GM12874 (cell line): ENCODE measurements at regions not wholly inside any gene's neighbourhood (a gene's known extent, or its start where the extent isn't known, plus 50 kb on each side); places are given as distances from the start of the nearest gene placed in this dataset.

Source experiments
- TF ChIP-seq, protein P1 (sequence below): IDR thresholded peaks from 2 replicates; pipeline ENCODE4 v1.5.1; 2011; ENCODE audit warnings: low read depth, mild to moderate bottlenecking, control low read depth, low read length, moderate library complexity; ENCODE audit not compliant: insufficient read depth

DNA sequence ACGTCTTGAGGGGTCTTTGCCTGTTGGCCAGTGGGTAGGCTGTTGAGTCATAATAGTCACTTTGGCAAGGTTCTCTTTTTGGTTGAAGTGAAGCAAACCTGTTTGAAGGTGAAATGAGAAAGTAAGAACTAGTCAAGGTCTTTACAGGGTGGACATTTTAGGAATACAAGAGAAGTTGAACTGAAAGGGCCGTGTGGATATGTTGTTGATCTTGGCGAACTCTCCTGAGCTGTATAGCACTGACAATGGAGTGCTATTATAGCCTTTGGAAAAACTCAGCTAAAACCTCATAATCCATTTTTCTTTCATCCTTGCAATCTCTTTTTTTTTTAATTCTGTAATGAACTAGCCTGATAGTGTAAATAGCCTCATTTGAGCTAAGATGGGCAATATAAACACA is 248.1 kb downstream of the MEIS1 start:
- TF ChIP-seq, protein P1, sequence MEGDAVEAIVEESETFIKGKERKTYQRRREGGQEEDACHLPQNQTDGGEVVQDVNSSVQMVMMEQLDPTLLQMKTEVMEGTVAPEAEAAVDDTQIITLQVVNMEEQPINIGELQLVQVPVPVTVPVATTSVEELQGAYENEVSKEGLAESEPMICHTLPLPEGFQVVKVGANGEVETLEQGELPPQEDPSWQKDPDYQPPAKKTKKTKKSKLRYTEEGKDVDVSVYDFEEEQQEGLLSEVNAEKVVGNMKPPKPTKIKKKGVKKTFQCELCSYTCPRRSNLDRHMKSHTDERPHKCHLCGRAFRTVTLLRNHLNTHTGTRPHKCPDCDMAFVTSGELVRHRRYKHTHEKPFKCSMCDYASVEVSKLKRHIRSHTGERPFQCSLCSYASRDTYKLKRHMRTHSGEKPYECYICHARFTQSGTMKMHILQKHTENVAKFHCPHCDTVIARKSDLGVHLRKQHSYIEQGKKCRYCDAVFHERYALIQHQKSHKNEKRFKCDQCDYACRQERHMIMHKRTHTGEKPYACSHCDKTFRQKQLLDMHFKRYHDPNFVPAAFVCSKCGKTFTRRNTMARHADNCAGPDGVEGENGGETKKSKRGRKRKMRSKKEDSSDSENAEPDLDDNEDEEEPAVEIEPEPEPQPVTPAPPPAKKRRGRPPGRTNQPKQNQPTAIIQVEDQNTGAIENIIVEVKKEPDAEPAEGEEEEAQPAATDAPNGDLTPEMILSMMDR: no peak

DNA sequence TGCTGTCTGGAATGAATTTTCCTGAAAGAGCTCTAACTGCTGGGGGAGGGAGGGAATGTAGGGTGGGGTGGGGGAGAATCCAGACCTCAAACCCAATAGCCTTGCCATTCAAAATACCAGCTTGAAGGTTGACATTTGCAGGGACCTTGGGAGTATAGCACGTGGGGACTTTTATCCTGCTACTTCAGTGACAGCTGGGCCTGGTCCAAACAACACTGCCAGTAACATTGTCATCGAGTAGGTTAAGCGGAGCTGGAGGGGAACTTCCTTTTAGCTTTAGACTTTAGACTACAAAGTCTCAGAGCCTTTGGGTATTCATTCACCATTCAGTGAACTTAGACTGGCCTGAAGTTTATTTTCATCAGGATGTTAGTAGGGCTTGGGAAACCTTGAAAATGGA is 248.7 kb downstream of the MEIS1 start:
- TF ChIP-seq, protein P1: no peak

DNA sequence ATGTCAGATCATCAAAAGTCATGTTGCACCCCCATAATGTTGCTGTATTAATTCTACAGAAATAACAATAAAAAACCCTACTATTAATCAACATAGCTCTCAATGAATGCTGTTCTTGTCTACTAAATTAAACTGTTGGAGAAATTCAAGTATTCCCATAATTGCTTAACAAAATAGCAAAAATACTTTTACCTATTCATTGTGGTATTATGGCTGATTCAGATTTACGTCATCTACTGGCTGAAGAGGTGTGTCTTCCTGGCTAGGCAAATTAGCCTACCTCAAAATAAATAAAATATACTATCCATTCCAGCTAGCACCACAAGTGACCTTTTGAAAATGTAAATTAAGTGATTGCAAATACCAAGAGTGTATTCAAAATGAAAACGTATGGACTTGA is 249.4 kb downstream of the MEIS1 start:
- TF ChIP-seq, protein P1: no peak

DNA sequence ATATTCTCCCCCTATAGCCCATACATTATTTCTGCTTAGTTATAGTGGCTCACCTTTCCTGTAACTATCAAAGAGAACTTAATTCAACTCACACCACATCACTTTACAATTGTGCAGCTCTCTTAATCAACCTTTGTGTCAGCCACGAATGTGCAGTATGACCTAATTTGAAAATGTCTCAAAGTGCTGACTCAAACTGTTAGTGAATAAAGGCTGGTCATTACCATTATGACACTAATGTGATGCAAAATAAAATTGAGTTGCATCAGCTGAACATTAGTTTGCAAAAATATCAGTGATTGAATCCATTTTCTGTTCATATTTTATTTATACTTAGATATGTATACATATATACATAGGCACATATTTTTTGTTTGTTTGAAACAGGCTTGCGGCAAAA is 251.8 kb downstream of the MEIS1 start:
- TF ChIP-seq, protein P1: no peak

DNA sequence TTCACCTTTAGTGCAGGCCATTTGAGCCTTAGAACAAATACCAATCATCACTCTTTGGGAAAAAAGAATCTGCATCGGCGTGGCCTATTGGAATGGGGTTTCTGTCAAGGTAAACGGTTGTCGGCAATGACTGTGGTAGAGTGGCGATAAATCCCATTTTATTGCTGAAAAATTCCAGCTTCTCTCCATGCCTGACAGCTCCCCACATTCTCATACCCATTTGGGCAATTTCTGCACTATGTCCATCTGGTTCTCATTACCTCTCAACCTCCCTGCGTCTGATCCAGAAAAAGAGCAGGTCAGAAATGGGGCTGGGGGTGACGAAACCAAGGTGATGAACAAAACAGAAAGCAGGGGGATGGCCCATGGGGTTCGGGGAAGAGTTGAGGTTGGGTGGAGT is 254.0 kb downstream of the MEIS1 start:
- TF ChIP-seq, protein P1: no peak

DNA sequence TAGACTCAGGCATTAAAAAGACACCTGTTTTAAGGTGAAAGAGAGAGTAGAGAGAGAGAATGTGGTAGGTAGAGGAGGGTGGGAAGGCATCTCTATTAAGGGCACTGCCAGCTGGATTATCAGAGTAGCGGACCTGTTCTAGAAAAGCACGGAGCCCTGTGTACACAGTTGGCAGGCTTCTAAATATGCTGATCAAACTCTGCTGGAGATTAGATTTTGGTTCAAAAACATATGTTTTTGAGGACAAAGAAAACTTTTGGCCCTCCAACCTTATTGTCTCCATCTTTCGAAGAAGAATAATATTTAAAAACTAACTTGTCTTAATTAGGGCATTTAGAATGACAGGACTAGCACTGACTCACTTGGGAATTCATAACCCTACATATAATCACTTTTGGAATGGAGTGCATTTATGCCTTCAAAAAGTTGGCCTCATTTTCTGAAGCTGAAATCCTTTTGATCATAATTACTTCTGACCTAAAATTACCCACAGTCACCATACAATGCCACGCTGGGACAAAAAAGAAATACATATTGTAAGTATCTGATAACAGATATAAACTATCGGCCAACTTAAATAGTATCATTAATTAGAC is 254.6 kb downstream of the MEIS1 start:
- TF ChIP-seq, protein P1: no peak

DNA sequence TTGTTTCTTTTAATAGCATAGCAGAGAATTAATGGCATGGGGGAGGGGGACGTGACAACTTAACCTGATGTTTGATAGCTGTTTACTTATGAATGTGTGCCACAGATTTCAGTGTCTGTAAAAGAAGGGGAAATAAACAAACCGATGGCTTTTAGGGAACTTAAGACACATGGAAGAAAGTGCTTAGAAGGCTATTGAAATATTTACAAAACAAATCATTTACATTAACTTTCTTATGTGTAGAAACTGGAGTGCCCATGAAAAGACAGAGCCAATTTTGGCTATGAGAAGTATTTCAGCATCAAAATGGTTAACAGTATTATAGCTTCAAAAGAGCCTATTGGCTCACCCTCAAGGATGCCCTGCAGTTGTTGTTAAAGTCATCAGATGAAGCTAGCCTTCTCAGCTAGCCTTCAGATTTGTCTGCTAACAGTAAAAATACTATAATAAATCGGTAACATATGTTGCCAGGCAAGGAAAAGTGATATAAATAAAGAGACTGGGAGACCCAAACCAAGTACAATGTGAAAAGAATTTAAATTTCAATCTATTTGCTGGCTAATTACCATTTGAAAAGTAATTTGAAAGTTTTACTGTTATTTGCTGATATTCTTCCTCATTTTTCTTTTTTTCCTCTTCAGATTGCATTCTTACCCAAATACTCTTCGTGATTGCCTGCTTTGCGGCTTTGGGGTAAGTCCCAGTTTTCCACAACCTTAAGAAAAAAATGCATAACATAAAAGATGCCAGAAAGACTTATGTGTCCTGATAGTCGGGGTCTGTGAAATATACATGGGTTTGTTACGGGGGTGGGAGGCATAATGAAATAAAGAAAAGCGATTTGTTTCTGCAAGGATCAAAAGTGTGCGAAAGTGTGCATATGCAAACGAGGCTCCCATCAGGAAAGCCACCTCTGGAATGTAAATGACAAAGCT is 256.4 kb downstream of the MEIS1 start:
- TF ChIP-seq, protein P1: no peak
